CD4-positive, alpha-beta T cell treated with Interleukin-17A for 1 hour (primary cell): ENCODE measurements at regions not wholly inside any gene's neighbourhood (a gene's known extent, or its start where the extent isn't known, plus 50 kb on each side); places are given as distances from the start of the nearest gene placed in this dataset.

Experiments used
- DNase-seq: peaks from one replicate; pipeline ENCODE4 v3.0.0-alpha.2; 2020

DNA sequence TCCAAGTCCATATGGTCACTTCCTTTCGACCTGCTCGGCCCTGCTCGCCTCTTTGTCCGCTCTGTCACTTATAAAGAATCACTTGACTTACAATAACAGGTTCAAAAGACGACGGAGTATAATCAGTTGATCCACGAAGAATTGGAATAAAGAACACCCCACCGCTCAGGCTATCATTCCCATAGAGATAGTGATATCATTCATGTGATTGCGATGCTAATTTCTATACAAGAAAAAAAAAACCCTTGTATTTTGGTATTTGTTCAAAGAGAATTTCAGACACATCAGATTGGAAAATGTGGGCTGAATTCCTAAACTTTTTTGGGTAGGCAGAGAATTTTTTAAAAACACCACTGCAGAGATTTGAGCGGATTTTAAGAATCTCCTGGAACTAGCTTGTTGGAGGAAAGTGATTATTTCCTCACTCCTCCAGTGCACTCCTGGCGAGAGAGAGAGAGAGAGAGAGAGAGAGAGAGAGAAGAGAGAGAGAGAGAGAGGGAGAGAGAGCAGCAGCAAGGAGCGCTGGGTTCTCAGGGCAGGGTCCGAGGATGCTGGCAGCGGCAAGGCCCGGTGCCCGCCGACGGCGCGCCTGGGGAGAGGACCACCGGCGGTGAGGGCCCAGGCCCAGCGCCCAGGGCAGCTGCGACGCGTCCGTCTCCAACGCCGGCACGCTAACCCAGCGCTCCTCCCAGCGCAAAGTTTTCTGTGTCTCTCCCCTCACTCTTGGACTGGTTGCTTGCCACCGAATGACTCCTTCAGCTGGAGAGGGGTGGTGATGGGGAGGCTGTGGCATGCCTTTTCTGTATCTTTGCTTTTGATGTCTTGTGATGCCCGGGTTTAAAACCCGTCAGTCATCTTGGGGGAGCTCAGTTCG lies 149.0 kb upstream of the ZNF536 start:
- DNase-seq = no peak

DNA sequence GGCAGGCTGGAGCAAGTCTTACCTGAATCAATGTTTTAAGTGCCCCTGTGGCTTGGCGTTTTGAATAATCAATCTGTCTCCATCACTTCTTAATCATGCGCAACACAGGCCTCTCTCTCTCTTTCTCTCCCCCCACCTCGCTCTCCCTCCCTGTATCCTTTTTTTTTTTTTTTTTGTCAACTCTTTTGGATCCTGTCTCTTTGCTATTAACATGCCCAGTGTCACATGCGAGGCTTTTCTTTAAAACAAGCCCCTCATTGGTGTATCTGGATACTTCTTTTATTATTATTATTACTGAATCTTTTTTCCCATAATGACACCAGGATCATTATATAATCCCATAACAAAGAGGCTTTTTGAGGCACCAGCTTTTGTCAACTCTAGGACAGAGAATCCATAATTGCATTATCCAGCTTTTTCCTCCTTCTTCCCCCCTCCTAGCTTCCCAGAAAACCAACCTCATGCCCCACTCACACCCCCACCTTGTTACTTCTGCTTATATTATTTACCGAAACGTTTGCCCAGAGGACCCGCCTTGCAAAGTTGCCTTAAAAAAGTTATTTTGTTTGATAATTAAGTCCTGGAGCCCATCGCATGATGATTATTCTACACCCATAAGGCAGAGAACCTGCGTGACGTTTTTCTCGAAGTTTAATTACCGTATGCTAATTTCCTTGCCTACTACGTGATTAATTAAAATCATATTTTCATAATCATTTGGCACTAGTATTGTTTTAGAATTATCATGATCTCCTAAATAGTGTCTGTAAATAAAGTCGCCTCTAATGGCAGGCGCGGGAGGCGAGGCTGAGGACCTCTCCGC lies 148.1 kb upstream of the ZNF536 start:
- DNase-seq = no peak

DNA sequence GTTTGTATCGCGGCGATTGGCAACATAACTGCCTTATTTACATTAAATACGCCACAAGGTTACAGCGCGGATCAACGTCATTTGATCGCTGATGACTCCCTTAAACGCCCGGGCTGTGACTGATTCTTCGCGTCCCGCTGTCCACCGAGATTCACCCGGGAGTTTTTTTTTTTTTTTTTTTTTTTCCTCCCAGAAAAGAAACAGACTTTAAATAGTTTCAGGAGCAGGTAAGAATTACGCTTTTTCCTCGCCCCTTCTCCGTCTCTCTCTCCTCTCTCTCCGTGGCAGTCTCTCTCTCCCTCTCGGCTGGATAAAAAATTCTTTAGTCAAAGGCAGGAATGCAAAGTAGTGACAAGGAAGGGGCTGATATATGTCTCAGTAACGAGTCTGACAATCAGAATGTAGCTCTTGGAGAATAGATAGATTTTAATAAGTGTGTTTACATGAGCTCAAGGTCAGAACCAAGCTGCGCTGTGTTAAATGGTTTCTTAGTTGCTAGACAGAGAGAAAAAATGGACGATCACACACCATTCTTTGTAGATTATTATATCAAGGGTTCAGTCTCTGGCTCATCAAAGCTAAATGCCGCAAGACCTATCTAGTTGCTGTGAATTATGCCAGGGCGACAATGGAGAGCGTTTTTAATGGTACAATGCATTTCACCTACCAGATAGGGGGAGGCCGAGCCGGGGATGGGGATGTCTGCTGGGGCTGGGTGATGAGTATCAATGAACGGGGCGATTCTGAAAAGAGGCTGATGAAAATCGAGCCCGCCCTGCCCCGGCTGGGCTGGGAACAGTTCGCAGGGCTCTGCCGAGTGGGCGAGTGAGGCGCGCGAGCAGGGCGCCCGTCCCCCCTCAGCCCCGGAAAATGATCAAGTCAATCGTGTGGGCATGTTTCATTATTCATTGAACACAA lies 147.2 kb upstream of the ZNF536 start:
- no peak for DNase-seq

DNA sequence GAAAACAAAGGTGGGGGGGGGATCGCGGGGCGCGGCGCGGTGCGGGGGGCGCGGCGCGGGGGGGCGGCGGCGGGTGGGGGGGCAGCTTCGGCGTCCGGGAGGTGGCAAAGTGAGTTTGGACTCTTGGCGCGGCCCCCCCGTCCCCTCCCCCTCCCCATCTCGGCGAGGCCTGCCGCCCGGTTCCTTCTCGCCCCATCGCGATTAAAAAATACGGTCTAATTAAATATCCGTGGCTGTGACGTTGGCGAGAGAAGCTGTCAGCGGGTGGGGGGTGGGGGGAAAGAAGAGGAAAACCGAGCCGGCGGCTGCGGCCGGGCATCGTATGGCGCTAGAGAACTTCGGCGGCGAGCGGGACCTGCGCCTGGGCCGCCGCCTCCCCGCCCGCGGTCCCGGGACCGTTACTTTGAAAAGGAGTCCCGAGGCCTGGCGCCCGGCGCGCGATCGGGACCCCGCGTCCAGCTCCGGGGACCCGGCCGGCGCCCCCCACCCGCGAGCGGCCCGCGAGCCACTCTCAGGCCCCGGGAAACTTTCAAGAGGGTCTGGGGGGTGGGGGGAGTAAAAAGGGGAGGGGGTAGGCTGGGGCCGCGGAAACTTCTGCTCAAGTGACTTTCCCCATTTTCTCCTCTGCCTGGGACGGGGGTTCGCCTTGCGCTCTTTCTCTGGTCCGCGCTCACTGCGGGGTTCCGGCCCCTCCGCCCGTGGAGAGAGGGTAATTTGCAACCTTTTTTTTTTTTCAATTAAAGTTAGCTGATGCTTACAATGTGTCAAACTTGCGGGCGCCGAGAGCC lies 146.3 kb upstream of the ZNF536 start:
- DNase-seq = no peak

DNA sequence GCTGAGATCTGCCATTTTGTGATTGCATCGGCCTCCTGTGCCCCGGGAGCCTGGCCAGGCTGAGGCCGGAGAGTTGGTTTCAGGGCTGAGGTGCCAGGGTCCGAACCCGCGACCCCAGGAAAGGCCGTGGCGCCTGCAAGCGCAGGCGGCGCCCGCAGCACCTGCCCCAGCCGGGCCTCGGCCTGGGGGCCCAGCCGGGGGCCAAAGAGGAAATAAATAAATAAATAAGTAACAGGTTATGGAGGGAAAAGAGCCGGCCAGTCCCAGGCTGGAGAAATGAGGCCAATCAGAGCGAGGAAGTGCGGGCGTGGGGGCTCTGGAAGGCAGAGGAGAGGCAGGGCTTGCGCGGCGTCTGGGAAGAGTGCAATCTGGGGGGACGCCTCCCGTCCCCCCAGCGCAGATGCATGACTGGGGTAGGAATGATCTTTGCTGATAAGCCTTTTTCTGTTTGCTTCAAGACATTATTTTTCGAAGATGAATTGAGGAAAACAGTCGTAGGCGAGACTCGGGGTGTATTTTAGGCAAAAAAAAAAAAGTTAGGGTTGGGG lies 145.6 kb upstream of the ZNF536 start:
- no peak for DNase-seq

DNA sequence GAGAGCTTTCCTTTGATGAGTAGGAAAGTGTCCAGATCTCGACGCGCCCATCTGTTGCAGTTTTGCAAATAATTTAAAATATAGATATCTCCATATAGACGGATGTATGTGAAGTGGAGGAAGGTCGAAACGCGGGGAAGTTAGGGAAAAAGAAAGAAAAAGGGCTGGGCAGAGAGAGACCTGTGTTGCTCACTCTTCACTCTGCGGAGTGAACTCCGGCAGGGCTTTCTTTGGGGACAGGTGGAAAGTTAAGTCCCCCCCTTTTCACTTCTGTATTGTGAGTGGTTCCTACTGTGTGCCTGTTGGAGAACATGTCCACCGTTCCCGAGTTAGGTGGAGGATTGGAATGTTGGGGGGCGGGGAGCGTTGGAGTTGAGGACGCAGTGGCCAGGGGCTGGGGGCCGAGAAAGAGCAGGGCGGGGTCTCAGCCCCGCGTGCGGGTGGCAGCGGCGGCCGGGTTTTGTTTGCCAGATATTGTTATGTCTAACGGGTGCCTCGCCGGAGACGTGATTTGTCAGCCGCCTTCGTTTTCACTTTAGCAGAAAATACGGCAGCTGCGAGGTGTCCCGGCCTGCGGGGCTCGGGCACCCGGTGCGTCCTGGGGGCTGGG lies 145.1 kb upstream of the ZNF536 start:
- DNase-seq = no peak

DNA sequence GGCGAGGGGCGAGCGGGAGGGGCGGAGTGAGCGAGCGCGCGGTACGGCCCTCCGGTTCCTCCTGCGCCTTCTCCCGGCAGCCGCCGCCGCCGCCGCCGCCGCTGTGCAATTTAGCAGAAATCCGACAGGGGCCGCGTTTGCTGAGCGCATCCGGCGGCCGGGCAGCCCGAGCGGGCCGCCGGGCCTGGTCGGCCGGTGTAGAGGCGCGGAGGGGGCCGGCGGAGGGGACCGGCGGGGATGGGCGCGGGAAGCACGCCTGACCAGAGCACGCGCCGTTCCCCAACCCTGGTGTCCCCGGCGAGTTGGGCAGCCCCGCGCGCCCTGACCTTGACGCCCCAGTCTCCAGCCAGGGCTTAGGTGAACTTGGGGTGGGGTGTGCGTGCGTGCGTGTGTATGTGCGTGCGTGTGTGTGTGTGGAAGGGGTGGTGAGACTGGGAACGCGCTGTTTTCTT lies 144.5 kb upstream of the ZNF536 start:
- DNase-seq = peak; percentile 11

DNA sequence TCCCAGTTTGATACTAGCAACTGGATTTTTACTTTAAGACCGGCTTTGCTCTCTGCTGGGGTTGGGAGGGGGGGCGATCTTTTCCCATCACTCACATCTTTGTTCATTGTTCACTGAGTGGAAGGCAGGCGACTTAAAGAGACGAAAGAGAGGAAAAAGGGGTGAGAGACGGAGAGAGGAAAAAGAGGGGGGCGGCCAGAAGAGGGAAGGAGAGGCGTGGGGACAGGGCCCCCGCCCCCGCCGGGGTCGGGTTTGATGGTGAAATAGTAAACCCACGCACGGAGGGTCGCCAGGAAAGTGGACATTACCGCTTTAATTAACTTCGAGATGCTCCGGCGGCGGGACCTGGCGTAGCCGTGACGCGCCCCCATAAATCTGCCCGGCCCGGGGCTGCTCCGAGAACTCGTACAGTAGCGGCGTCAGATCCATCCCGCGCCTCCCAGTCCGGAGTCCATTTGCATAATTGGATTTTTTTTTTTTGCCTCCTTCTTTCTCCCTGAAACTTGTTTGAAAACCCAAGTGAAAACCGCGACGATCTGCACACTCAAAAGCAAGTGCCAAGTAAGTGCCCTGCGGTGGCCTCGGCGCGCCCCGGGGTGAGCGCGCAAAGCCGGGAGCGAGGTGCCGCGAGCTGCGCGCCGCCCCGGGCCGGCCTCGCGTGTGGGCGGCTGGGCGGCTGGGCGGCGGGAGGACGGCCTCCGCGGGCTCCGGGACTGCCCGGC lies 143.9 kb upstream of the ZNF536 start:
- DNase-seq = no peak

DNA sequence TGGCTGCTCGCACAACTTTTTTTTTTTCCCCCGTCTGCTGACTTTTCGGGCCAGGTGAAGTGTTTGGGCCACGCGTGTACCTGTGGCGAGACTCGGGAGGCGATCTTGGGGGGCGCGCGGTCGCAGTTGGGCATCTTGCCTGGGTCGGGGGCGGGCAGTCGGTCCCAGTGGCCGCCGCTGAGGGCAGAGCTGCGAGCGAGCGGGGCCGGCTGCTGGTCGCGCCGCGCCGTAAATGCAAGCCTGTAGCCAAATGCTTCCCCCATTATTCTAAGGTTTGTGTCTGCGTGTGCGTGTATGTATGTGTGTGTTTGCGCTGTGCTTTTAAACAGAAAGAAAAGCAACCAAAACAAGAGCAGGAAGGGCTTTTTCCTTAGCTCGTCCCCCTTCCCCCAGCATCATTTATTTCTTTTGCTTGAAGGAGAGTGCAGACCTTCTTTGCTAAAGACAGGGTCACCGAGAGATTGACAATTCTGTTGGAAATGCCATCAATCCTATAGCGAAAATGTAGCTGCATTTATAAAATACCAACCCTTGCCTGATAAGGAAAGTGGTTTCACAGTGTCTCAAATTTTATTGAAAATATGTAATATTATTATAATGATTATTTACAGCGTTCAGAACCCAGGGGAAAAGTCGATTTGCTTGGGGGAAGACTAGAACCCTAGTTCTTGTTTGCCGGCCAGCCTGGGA lies 143.2 kb upstream of the ZNF536 start:
- no peak for DNase-seq

DNA sequence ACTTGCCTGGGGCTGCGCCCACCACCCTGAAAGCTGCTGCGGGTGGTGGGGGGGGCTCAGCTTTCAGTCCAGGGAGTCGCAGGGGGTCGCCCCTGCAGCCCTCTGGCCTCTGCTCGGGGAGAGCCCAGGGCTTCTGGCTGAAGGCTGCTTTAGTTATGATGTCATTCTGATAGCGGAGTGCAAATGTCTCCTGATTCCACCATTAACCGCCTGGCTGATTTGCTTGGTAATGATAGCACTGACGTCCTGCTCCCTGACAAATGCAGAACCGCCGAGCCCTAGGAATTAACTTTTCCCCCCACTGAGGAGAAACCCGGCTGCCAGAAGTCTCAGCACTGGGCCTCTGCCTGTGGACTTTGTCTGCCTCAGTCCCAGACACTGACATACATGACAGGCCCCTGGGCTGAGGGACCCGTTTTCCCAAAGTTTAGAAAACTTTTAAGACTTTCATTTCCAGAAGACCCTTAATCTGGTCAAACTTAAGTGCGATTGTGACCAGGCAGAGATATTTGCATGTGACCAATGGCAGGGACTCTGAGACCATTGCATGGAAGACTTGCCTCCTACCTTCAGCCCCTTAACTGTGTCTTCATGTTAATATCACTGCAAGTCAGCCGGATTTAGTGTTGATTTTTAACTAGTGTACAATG lies 142.5 kb upstream of the ZNF536 start:
- no peak for DNase-seq

DNA sequence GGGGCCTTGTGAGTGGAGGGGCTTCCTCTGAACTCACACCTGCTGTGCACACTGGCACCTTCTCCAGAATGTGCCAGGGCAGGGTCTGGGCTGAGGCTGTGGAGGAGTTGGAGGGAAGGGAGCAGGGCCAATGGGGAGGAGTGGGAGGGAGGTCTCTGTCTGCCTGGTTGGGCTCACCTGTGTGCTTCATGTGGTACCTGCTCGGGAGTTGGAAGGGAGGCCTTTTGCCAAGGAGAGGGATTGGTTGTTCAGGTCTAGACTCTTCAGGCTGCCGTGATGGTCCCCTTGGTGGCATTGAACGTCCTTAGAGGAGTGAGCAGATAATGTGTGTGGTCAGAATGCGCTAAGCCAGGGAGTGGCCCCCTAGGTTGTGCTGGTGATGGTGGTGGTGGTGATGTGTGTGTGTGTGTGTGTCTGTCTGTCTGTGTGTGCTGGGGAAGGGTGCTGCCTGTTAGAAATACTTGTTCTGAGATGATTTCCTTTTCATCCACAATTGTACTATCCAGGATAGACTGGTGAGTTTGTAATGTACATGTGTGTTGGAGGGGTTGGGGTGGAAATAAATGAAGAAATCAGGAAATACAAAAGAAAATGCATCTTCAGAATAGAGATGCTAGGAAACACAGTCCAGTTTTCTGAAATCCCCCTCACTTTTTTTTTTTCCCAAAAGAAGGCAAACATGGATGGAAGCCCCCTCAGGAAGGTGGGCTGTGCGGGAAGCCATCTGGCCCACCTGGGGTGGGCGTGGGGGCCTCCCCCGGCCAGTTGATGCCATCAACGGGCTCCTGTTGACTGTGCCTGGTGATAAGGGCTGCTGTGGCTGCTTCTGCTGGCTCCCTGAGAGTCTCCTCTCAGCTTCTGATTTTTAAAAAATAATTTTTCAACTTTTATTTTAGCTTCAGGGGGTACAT lies 140.5 kb upstream of the ZNF536 start:
- no peak for DNase-seq

DNA sequence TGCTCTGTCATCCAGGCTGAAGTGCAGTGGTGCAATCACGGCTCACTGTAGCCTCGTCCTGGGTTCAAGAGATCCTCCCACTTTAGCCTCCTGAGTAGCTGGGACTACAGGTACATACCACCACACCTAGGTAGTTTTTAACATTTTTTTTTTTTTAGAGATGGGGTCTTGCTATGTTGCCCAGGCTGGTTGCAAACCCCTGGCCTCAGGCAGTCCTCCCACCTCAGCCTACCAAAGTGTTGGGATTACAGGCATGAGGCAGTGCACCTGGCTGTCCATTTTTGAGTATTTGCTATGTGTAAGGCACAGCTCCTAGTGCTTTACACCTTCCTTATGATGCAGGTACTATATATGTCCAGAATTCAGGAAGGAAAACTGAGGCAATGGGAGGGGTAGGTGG lies 138.8 kb upstream of the ZNF536 start:
- DNase-seq = no peak

DNA sequence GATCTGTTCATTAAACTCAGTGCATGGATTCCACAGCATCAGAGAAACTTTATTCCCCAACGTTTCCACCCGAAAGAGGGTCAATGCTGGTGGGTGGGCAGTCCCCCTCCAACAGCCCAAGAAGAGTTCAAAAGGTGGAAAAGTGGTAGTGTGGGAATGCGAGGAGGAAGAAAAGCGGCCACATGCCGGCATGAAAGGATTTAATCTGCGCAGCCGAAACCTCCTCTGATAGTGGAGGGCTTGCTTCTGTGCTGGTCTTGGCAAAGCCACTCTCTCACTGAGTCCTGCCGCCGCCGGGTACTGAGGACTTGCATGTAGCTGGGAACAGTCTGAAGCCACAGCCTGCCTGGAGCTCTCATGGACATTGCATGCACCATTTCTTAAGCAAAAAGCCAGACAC lies 136.2 kb upstream of the ZNF536 start:
- DNase-seq = no peak

DNA sequence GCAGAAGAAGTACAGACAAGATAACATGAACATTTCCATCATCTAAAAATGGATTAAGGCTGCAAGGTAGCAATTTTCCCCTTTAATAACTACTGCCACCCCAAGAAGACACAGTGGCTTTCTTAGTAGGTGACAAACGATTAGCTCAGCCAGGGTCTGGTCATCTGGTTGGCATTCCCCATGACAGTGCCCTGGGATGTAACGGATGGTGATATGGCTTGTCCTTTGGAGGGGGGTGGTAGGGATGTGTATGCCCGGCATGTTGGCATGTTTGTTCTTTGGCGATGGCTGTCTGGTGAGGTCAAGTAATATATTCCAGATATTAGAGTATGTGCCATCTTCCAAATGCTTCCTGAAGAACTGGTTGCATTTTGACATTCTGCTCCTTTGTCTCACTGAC lies 135.6 kb upstream of the ZNF536 start:
- DNase-seq = no peak

DNA sequence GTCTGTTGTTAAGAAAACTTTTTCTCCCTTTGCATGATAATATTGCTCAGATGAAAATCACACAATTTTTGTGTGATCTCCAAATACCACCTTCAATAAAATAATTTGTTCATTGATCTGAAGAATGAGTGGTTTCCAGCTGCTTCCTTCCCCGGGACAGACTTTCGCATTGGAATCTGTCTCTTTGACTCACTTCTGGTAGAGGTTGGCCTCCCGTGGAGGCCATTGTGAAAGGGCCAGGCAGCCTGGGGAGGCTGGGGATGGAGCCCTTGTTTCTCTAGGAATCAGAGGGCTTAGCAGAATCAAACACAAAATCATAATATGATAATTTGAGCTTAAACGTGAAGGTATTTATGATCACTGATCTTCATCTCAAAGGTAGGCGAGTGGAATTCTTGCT lies 135.0 kb upstream of the ZNF536 start:
- DNase-seq = no peak

DNA sequence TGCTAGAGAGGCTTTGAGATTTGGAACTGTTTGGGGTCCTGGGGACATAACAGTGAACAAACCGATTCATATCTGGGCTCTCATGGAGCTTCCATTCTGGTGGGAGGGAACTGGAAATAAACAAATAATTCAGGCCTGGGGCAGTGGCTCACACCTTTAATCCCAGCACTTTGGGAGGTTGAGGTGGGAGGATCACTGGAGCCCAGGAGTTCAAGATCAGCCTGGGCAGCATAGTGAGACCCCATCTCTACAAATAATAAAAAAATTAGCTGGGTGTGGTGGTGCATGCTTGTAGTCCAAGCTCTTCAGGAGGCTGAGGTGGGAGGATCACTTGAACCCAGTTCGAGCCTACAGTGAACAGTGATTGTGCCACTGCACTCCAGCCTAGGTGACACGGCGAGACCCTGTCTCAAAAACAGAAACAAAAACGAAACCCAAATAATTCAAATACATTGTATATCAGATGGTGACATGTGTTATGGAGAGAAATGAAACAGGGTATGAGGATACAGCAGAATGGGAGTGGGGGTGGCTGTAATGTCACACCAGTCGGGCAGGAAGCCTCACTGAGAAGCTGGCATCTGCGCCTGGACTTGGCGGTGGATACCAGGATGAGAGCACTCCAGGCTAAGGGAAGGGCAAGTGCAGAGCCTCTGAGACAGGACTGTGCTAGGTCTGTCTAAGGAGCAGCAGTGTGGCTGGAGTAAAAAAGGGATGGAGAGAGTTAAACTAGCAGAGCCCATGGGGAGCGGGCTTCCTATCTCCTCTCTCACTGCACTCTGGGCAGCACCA lies 131.1 kb upstream of the ZNF536 start:
- no peak for DNase-seq

DNA sequence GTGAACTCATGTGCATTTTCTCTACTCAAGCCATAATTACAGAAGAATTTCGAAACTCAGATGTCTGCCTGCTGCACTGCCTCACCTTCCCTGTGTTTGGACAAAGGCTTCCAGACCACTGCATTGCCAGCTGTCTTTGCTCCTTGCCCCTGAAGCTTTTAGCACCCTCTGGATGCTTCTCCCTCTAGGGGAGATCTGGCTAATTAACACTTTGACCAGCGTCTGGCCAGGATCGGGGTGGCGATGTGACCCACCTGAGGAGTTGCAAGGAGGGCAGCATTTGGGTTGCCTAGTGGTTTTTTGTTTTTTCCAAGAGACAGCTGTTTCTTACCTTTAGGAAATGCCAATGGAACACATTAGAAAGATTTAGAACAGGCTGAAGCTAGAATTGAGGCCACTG lies 127.7 kb upstream of the ZNF536 start:
- no peak for DNase-seq
